ENCODE measurements at regions not wholly inside any gene's neighbourhood (a gene's known extent, or its start where the extent isn't known, plus 50 kb on each side); places are given as distances from the start of the nearest gene placed in this dataset.

- no peak overlapping the region for H3K4me3 ChIP-seq (replicated peaks in 1 of 2; ENCODE audit: low read depth in 2 of 2, low read length in 2 of 2)
- TF ChIP-seq CTCF (IDR thresholded peaks at IDR 0.05; ENCODE audit: low read depth, low read length), result no peak
- peak in 1 of 2 donors; percentile 7 for DNase-seq (ENCODE audit: low read depth in 2 of 2)
Observed at GRCh38 chr9:106722051-106722753, 140.8 kb upstream of the ZNF462 start.

- no peak overlapping the region for H3K4me3 ChIP-seq (replicated peaks in 1 of 2; ENCODE audit: low read depth in 2 of 2, low read length in 2 of 2)
- DNase-seq (ENCODE audit: low read depth in 2 of 2), result no peak
- TF ChIP-seq CTCF (IDR thresholded peaks at IDR 0.05; ENCODE audit: low read depth, low read length), result no peak
Observed at GRCh38 chr9:106723926-106724325, 139.0 kb upstream of the ZNF462 start.

- no peak for DNase-seq (ENCODE audit: low read depth in 2 of 2)
- no peak for TF ChIP-seq CTCF (IDR thresholded peaks at IDR 0.05; ENCODE audit: low read depth, low read length)
- H3K4me3 ChIP-seq (replicated peaks in 1 of 2; ENCODE audit: low read depth in 2 of 2, low read length in 2 of 2), result no peak overlapping the region
Observed at GRCh38 chr9:106724566-106724965, 138.4 kb upstream of the ZNF462 start.

GRCh38 chr9:106726070-106726815 is 136.7 kb upstream of the ZNF462 start:
- DNase-seq (ENCODE audit: low read depth in 2 of 2), result peak in 1 of 2 donors; percentile 46
- H3K4me3 ChIP-seq (replicated peaks in 1 of 2; ENCODE audit: low read depth in 2 of 2, low read length in 2 of 2), result no peak overlapping the region
- no peak for TF ChIP-seq CTCF (IDR thresholded peaks at IDR 0.05; ENCODE audit: low read depth, low read length)

GRCh38 chr9:106727969-106728368 is 135.0 kb upstream of the ZNF462 start:
- TF ChIP-seq CTCF (IDR thresholded peaks at IDR 0.05; ENCODE audit: low read depth, low read length), result no peak
- H3K4me3 ChIP-seq (replicated peaks in 1 of 2; ENCODE audit: low read depth in 2 of 2, low read length in 2 of 2), result no peak overlapping the region
- DNase-seq (ENCODE audit: low read depth in 2 of 2), result no peak

- DNase-seq (ENCODE audit: low read depth in 2 of 2), result no peak
- TF ChIP-seq CTCF (IDR thresholded peaks at IDR 0.05; ENCODE audit: low read depth, low read length), result no peak
- H3K4me3 ChIP-seq (replicated peaks in 1 of 2; ENCODE audit: low read depth in 2 of 2, low read length in 2 of 2), result no peak overlapping the region
Observed at GRCh38 chr9:106728860-106729259, 134.1 kb upstream of the ZNF462 start.

Data from cardiac fibroblast (primary cell).